ENCODE measurements at regions not wholly inside any gene's neighbourhood (a gene's known extent, or its start where the extent isn't known, plus 50 kb on each side); places are given as distances from the start of the nearest gene placed in this dataset.

DNA sequence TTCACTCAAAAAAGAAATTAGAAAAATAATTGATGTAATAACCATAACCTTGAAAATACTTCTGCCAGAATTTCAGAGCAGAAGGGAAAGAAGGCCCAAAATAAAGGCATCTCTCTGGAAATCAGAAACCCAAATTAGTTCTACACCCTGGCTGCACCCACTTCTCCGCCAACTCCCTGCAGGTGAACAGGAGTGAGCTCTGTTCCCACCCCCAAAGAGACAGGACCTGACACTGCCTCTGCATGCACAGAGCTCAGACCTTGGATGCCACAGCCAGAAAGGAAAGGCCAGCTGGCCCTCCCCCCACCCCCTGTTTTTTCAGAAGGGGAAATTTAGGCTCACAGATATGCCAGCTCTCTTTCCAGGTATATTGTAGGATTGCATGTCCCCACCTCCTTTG lies 228.2 kb downstream of the BCL11B start:
- H3K9me2 ChIP-seq (ENCODE audit: insufficient read depth, low read length) = no peaks in the 10 kb centered on the region
- no peak overlapping the region for H3K27ac ChIP-seq (ENCODE audit: low read length)
- no peaks in the 10 kb centered on the region for H3K36me3 ChIP-seq (ENCODE audit: insufficient read depth, low read length)
- H3K4me2 ChIP-seq (ENCODE audit: low read length) = no peak overlapping the region
- H3K27me3 ChIP-seq (ENCODE audit: insufficient read depth, low read depth, low read length) = no peaks in the 10 kb centered on the region
- no peaks in the 10 kb centered on the region for H4K20me1 ChIP-seq (ENCODE audit: insufficient read depth)
- H2AFZ ChIP-seq (ENCODE audit: low read depth, low read length) = no peak overlapping the region
- H3K4me3 ChIP-seq (ENCODE audit: low read length) = no peak overlapping the region
- H3F3A ChIP-seq (ENCODE audit: insufficient read depth, low read length, poor library complexity, severe bottlenecking) = no peaks in the 10 kb centered on the region
- H3K9me3 ChIP-seq (ENCODE audit: low read length) = no peaks in the 10 kb centered on the region
- TF ChIP-seq SMC3 (conservative IDR thresholded peaks at IDR 0.05; ENCODE audit: poor library complexity) (no peak), EZH2 (IDR thresholded peaks at IDR 0.05; ENCODE audit: borderline replicate concordance, insufficient read depth, low read length, poor library complexity, severe bottlenecking) (no peak), RAD21 (conservative IDR thresholded peaks at IDR 0.05) (no peak), TAF1 (IDR thresholded peaks at IDR 0.05; ENCODE audit: low read depth) (no peak), MXI1 (conservative IDR thresholded peaks at IDR 0.05; ENCODE audit: poor library complexity, severe bottlenecking) (no peak), EP300 (conservative IDR thresholded peaks at IDR 0.05; ENCODE audit: poor library complexity, severe bottlenecking) (no peak), POLR2AphosphoS5 (IDR thresholded peaks at IDR 0.05) (no peak), CTCF (IDR thresholded peaks at IDR 0.05; ENCODE audit: poor library complexity, severe bottlenecking) (no peak)
- TF ChIP-seq, protein P1, sequence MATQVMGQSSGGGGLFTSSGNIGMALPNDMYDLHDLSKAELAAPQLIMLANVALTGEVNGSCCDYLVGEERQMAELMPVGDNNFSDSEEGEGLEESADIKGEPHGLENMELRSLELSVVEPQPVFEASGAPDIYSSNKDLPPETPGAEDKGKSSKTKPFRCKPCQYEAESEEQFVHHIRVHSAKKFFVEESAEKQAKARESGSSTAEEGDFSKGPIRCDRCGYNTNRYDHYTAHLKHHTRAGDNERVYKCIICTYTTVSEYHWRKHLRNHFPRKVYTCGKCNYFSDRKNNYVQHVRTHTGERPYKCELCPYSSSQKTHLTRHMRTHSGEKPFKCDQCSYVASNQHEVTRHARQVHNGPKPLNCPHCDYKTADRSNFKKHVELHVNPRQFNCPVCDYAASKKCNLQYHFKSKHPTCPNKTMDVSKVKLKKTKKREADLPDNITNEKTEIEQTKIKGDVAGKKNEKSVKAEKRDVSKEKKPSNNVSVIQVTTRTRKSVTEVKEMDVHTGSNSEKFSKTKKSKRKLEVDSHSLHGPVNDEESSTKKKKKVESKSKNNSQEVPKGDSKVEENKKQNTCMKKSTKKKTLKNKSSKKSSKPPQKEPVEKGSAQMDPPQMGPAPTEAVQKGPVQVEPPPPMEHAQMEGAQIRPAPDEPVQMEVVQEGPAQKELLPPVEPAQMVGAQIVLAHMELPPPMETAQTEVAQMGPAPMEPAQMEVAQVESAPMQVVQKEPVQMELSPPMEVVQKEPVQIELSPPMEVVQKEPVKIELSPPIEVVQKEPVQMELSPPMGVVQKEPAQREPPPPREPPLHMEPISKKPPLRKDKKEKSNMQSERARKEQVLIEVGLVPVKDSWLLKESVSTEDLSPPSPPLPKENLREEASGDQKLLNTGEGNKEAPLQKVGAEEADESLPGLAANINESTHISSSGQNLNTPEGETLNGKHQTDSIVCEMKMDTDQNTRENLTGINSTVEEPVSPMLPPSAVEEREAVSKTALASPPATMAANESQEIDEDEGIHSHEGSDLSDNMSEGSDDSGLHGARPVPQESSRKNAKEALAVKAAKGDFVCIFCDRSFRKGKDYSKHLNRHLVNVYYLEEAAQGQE (IDR thresholded peaks at IDR 0.05; ENCODE audit: borderline replicate concordance) = no peak
- H3K79me2 ChIP-seq (replicated peaks; ENCODE audit: insufficient read depth, low read length) = no peaks in the 10 kb centered on the region
- H3K9ac ChIP-seq (ENCODE audit: low read length) = no peak overlapping the region

DNA sequence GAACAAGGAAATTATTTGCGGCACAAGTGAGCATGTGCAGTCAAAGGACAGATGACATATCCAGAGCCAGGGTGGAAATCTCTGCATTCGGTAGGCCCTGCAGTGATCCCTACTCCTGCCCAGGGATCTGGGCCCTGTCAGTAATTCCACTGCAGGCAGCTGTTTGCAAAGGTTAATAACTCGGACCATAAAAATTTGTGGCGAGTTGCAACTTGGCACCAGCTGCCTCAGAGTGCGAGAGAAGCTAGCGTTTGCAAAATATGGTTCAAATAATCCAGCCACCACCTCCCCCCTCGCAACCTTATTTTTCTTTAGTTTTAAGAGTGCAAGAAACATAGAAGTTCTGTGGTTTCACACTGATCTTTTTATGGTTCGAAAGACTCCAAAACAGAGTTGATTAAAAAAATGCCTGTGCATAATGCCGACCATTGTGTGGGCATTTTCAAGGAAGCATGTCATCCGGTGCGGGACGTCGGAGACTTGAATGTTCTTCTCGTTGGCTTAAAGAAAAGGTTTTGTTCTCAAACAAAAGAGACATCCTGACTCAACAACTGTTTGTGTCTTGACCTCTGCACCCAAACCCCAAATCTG lies 224.5 kb downstream of the BCL11B start:
- Histone ChIP-seq H3K79me2 (replicated peaks; ENCODE audit: insufficient read depth, low read length) (no peaks in the 10 kb centered on the region), H3F3A (ENCODE audit: insufficient read depth, low read length, poor library complexity, severe bottlenecking) (no peaks in the 10 kb centered on the region), H3K27ac (ENCODE audit: low read length) (no peak overlapping the region), H3K9me3 (ENCODE audit: low read length) (no peaks in the 10 kb centered on the region), H3K9me2 (ENCODE audit: insufficient read depth, low read length) (no peaks in the 10 kb centered on the region), H4K20me1 (ENCODE audit: insufficient read depth) (no peaks in the 10 kb centered on the region), H3K9ac (ENCODE audit: low read length) (no peak overlapping the region), H3K27me3 (ENCODE audit: insufficient read depth, low read depth, low read length) (no peaks in the 10 kb centered on the region), H3K36me3 (ENCODE audit: insufficient read depth, low read length) (no peaks in the 10 kb centered on the region), H3K4me2 (ENCODE audit: low read length) (no peak overlapping the region), H2AFZ (ENCODE audit: low read depth, low read length) (no peak overlapping the region), H3K4me3 (ENCODE audit: low read length) (no peak overlapping the region)
- no peak for TF ChIP-seq EZH2 (IDR thresholded peaks at IDR 0.05; ENCODE audit: borderline replicate concordance, insufficient read depth, low read length, poor library complexity, severe bottlenecking)

All from neural cell (in vitro differentiated cells).